Activated T-cell treated with anti-CD3 and anti-CD28 coated beads, Interleukin-2, amount 50 U/mL, for 72 hours (primary cell): ENCODE measurements at regions not wholly inside any gene's neighbourhood (a gene's known extent, or its start where the extent isn't known, plus 50 kb on each side); places are given as distances from the start of the nearest gene placed in this dataset.
"Not testable (repeated sequence)": the region's sequence is repeated elsewhere in the genome, so short reads cannot be mapped to it uniquely, and the experiment has no call there.

Source experiments
- ATAC-seq, 2 donors: fragments of 150-1000 bp; cut with Tn5 transposase; replicated peaks in 1 of 2; 2 replicates each; pipeline ENCODE4 v1.10.0; 2021; ENCODE audit warnings: moderate library complexity in 2 of 2, mild to moderate bottlenecking in 1 of 2
- DNase-seq, 2 donors: peaks; one replicate each; pipeline ENCODE4 v3.0.0; 2021 to 2022; ENCODE audit warnings: mixed read lengths in 1 of 2
- H3K27ac Mint-ChIP-seq: one replicate; pipeline ENCODE4 v1.8.0; 2022; ENCODE audit warnings: mild to moderate bottlenecking, moderate library complexity, mixed read lengths
- H3K27me3 Mint-ChIP-seq: one replicate; pipeline ENCODE4 v1.8.0; 2022; ENCODE audit warnings: low read depth, mixed read lengths
- H3K36me3 Mint-ChIP-seq, 2 donors: one replicate each; pipeline ENCODE4 v1.8.0; 2022; ENCODE audit warnings: mixed read lengths in 2 of 2, mild to moderate bottlenecking in 1 of 2; ENCODE audit not compliant: insufficient read depth in 2 of 2
- H3K4me1 Mint-ChIP-seq: one replicate; pipeline ENCODE4 v1.8.0; 2022; ENCODE audit warnings: low read depth, mixed read lengths
- H3K4me3 Mint-ChIP-seq, 2 donors: one replicate each; pipeline ENCODE4 v1.8.0; 2022; ENCODE audit warnings: mild to moderate bottlenecking in 2 of 2, mixed read lengths in 2 of 2, moderate library complexity in 2 of 2
- H3K9me3 Mint-ChIP-seq, 2 donors: one replicate each; pipeline ENCODE4 v1.8.0; 2022; ENCODE audit warnings: mixed read lengths in 2 of 2

DNA sequence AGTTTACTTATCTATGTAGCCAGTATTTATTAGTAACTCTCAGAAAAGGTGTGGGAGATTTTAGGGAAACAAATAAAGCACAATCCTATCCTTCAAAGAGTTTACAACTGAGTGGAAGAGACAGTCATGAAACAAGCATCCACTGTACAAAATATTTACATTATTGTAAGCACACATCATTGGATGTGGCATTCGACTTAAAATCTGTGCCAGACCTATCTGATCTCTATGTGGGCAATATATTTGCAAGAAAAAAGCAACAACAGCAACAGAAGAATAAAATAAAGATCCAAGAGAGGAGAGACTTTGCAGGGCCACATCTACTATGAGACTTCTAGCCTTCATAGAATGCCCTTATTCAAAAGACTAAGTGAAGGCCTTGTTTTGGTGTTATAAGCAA is 882.1 kb upstream of the PIK3C3 start:
- Mint-ChIP-seq H3K4me1 (no peaks in the 10 kb centered on the region), H3K4me3 (no peak overlapping the region), H3K27me3 (no peaks in the 10 kb centered on the region), H3K27ac (no peak overlapping the region), H3K36me3 (no peaks in the 10 kb centered on the region), H3K9me3 (peaks cover 5 to 10% of the 10 kb centered on the region in 2 donors)
- ATAC-seq (no peak), DNase-seq (no peak)

DNA sequence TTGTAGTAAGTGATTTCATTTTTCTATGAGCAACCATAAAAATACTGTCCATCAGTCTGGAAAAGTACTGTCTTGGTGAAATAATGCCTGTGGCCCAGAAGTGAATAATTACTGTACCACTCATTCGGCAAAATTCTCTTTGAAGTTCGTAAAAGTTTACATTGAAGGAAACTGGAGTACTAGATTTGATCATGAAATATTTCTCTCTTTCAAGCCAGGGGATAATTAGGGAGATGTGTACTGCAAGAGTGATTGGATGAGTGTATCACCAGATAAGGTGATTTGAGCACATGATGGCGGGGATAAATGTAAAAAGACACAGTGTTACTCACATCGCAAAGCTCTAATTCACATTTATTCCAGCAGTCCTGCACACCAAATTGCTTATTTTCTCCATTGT is 883.2 kb upstream of the PIK3C3 start:
- H3K9me3 Mint-ChIP-seq: peaks cover 3 to 8% of the 10 kb centered on the region in 2 donors
- H3K4me3 Mint-ChIP-seq: no peak overlapping the region
- H3K4me1 Mint-ChIP-seq: no peaks in the 10 kb centered on the region
- H3K36me3 Mint-ChIP-seq: no peaks in the 10 kb centered on the region
- ATAC-seq (no peak), DNase-seq (no peak)
- H3K27me3 Mint-ChIP-seq: no peaks in the 10 kb centered on the region
- H3K27ac Mint-ChIP-seq: no peak overlapping the region

DNA sequence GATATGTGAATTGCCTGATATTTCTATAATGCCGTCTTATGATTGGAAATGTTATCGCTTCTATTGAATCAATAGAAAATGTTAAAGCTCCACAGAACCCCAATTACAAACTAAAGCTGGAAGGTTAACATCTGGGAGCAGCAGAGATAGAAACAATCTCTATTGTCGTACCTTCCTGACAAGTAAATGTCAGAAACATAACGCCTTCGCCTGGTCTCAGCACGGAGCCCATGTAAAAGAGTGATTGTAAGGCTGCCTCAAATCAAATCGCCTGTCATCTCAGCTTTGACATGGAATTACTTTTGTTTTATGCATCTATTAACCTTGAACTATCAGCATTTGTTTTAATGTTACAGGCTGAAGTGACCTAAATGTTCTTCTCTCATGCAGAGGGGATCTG is 885.9 kb upstream of the PIK3C3 start:
- no peak for DNase-seq

DNA sequence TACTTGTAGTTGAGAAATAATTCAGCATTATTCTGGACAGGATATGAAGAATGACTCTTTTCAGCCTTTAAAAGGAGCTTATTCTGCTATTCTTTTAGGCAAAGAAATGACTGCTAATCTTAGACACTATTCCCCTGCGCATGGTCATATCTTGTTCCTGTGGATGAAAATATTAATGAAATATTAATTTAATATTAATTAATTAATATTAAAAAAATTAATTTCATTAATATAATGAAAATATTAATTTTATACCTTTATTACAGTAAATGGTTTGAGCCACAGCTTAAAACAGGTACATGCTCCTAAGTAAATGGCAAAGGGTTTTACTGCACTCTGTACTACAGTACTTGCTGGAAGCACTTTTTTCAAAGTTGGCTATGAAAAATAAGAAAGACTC is 890.1 kb upstream of the PIK3C3 start:
- DNase-seq (no peak), ATAC-seq (no peak)
- no peaks in the 10 kb centered on the region for H3K27me3 Mint-ChIP-seq
- H3K27ac Mint-ChIP-seq: no peak overlapping the region
- no peaks in the 10 kb centered on the region for H3K4me1 Mint-ChIP-seq
- H3K4me3 Mint-ChIP-seq: no peak overlapping the region
- H3K36me3 Mint-ChIP-seq: no peaks in the 10 kb centered on the region
- H3K9me3 Mint-ChIP-seq: peaks cover 4 to 9% of the 10 kb centered on the region in 2 donors

More for the DNA sequence above, 885.9 kb upstream of the PIK3C3 start:
- no peak for ATAC-seq
- H3K27me3 Mint-ChIP-seq: no peaks in the 10 kb centered on the region
- no peak overlapping the region for H3K4me3 Mint-ChIP-seq
- no peak overlapping the region for H3K27ac Mint-ChIP-seq
- H3K4me1 Mint-ChIP-seq: no peaks in the 10 kb centered on the region
- no peaks in the 10 kb centered on the region for H3K36me3 Mint-ChIP-seq
- peaks cover 3 to 6% of the 10 kb centered on the region in 2 donors for H3K9me3 Mint-ChIP-seq

DNA sequence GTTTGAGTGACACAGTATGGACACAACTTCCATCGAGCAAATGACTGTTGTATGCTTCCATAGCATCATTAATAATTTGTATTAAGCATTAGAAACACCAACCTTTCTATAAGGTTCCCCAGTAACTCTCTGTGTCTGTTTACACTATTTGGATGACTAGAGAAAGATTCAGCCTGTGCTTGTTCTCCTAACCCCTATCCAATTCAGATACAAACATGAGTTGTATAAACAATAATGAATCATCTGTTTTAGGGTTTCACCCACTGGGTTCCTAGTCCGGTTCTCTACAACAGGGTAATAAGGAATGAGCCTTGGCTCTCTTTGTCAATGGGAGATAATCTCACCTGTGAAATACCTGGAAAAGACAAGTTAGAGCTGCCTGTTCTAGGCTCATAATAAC is 894.1 kb upstream of the PIK3C3 start:
- Mint-ChIP-seq H3K27ac (no peak overlapping the region), H3K4me1 (no peaks in the 10 kb centered on the region), H3K36me3 (peaks cover 0 to 2% of the 10 kb centered on the region in 2 donors), H3K9me3 (peaks cover 7 to 16% of the 10 kb centered on the region in 2 donors), H3K27me3 (no peaks in the 10 kb centered on the region), H3K4me3 (no peak overlapping the region)
- DNase-seq: no peak
- ATAC-seq: no peak

DNA sequence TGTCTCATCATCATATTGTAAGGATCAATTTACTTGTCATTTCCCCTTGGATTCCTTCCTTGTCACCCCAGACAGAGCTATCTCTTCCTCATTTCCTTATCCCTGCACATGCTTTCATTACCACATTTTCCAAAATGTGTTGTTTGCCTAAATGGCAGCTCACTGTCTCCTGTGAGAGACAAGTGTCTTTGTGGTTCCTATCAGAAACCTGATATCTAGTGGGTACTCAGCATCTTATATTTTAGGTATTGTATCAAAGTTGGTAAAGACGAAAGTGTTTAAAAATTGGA is 896.0 kb upstream of the PIK3C3 start:
- no peak overlapping the region for H3K27ac Mint-ChIP-seq
- H3K4me3 Mint-ChIP-seq: no peak overlapping the region
- ATAC-seq: no peak
- DNase-seq: no peak
- peaks cover 7 to 18% of the 10 kb centered on the region in 2 donors for H3K9me3 Mint-ChIP-seq
- H3K27me3 Mint-ChIP-seq: no peaks in the 10 kb centered on the region
- peaks cover 0 to 2% of the 10 kb centered on the region in 2 donors for H3K36me3 Mint-ChIP-seq
- no peaks in the 10 kb centered on the region for H3K4me1 Mint-ChIP-seq

DNA sequence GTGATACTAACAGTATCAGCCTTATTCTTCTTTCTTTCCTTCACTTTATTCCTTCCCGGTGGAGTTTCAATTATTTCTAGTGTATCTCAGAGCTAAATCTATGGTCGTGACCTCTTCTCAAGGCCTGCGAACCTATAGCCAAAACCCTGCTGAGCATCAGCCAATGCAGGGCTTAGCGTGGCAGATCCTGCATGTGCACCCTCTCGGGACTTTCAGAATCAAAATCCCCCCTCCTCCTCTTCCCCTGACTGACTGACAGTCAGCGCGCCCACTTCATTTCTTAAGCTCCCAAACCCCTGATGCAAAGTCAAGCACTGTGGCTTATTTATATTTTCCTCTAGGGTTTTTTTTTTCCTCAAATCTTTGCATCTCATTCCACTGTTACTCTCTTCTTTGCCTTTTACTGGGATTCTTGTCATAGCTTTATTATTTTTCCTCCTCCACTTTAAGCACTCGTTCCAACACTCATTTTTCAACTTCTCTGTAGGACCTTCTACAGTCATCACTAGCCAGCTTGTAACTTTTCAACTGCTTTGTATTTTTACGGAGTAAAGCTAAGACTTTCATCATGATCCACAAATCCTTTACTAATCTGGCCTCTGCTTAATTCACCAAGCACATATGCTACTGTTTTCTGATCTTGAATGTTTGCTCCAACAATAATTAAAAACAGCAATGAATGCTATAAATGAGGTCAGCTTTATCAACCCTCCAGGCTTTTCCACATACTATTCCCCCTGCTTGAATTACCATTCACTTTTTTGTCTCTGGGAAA is 896.5 kb upstream of the PIK3C3 start:
- no peak for ATAC-seq
- H3K4me1 Mint-ChIP-seq: no peaks in the 10 kb centered on the region
- H3K27me3 Mint-ChIP-seq: no peaks in the 10 kb centered on the region

DNA sequence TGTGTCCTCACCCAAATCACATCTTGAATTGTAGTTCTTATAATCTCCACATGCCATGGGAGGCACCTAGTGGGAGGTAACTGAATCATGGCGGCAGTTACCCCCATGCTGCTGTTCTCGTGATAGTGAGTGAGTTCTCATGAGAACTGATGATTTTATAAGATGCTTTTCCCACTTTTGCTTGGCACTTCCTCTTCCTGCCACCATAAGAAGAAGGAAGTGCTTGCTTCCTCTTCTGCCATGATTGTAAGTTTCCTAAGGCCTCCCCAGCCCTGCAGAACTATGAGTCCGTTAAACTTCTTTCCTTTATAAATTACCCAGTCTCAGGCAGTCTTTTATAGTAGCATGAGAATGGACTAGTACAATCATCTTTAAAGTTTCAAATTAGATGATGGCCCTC is 902.4 kb upstream of the PIK3C3 start:
- H3K4me3 Mint-ChIP-seq: no peak overlapping the region
- DNase-seq (no peak), ATAC-seq (no peak)
- H3K36me3 Mint-ChIP-seq: no peaks in the 10 kb centered on the region
- H3K4me1 Mint-ChIP-seq: no peaks in the 10 kb centered on the region
- no peaks in the 10 kb centered on the region for H3K27me3 Mint-ChIP-seq
- no peak overlapping the region for H3K27ac Mint-ChIP-seq
- H3K9me3 Mint-ChIP-seq: peaks cover 1 to 16% of the 10 kb centered on the region in 2 donors

More for the DNA sequence above, 896.5 kb upstream of the PIK3C3 start:
- Mint-ChIP-seq H3K36me3 (peaks cover 0 to 2% of the 10 kb centered on the region in 2 donors), H3K27ac (no peak overlapping the region), H3K4me3 (no peak overlapping the region), H3K9me3 (peaks cover 7 to 20% of the 10 kb centered on the region in 2 donors)
- DNase-seq: no peak

DNA sequence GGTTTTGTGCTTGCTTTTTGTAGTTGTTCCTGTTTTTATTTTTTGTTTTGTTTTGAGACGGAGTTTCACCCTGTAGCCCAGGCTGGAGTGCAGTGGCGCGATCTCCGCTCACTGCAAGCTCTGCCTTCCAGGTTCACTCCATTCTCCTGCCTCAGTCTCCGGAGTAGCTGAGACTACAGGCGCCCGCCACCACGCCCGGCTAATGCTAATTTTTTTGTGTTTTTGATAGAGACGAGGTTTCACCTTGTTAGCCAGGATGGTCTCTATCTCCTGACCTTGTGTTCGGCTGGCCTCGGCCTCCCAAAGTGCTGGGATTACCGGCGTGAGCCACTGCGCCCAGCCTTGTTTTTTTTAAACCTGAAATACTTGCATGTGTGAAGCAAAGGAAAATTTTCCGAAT is 908.8 kb upstream of the PIK3C3 start:
- H3K4me1 Mint-ChIP-seq, ATAC-seq: not testable (repeated sequence)

DNA sequence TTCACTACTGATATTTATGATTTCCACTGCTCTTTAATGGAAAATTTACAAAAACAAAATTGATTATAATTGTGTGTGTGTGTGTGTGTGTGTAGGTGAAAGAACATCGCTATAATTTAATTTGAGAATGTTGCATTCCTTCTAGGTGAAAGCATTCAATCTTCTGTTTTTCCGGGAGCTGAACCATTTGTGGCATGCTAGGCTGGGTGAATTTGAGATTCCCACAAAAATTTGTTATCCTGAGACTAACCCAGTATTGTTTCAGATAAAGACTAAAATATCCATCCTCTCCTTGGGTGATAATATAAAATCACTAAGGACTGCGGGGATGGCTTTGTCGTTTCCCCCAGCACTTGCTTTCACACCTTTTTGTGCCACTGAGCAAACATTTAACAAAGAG is 911.2 kb upstream of the PIK3C3 start:
- no peaks in the 10 kb centered on the region for H3K36me3 Mint-ChIP-seq
- ATAC-seq (no peak), DNase-seq (no peak)
- H3K27ac Mint-ChIP-seq: no peak overlapping the region
- H3K4me3 Mint-ChIP-seq: no peak overlapping the region
- H3K27me3 Mint-ChIP-seq: no peaks in the 10 kb centered on the region
- peaks cover 4 to 8% of the 10 kb centered on the region in 2 donors for H3K9me3 Mint-ChIP-seq
- no peaks in the 10 kb centered on the region for H3K4me1 Mint-ChIP-seq

More for the DNA sequence above, 908.8 kb upstream of the PIK3C3 start:
- not testable (repeated sequence) for H3K27ac Mint-ChIP-seq, H3K36me3 Mint-ChIP-seq, H3K4me3 Mint-ChIP-seq, DNase-seq, H3K9me3 Mint-ChIP-seq, H3K27me3 Mint-ChIP-seq

DNA sequence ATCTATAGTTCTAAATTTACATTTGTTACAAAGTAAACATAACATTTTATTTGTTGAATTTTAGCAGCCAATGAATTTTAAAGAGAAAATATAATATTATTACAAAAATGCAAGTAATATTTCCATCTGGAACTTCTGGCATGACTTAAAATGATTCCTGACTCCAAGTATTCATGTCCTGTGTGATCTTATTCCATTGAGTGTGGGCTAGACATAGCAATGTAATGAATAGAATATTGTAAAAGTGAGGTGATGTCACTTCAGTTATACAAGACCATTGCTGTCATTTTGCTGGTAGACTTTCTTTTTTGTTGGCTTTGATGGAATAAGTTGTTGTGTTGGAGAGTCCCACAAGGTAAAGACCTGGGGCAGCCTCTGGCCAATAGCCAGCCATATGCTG is 912.2 kb upstream of the PIK3C3 start:
- Mint-ChIP-seq H3K4me1 (no peaks in the 10 kb centered on the region), H3K27me3 (no peaks in the 10 kb centered on the region), H3K36me3 (no peaks in the 10 kb centered on the region), H3K27ac (no peak overlapping the region), H3K4me3 (no peak overlapping the region), H3K9me3 (peaks cover 4 to 8% of the 10 kb centered on the region in 2 donors)
- no peak for DNase-seq
- ATAC-seq: no peak

DNA sequence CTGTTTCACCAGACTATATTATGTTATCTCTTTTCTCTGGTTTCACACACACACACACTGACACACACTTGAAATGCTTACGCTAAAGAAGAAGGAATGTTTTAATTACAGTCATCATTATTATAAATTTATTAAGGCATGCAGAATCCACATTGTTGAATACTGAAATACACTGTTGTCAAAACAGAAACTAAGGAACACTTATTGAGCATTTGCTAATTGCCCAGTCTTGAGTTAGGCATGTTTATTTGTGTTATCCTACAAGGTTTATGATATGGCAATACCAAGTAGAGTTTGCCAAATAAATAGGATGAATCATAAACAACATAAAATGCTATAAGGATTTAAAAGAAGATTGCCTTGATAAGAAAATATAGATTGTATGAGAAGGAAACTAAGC is 917.0 kb upstream of the PIK3C3 start:
- H3K27me3 Mint-ChIP-seq: no peaks in the 10 kb centered on the region
- ATAC-seq (no peak), DNase-seq (no peak)
- H3K9me3 Mint-ChIP-seq: peaks cover 0 to 7% of the 10 kb centered on the region in 2 donors
- no peak overlapping the region for H3K4me3 Mint-ChIP-seq
- H3K4me1 Mint-ChIP-seq: no peaks in the 10 kb centered on the region
- H3K27ac Mint-ChIP-seq: no peak overlapping the region
- H3K36me3 Mint-ChIP-seq: no peaks in the 10 kb centered on the region

DNA sequence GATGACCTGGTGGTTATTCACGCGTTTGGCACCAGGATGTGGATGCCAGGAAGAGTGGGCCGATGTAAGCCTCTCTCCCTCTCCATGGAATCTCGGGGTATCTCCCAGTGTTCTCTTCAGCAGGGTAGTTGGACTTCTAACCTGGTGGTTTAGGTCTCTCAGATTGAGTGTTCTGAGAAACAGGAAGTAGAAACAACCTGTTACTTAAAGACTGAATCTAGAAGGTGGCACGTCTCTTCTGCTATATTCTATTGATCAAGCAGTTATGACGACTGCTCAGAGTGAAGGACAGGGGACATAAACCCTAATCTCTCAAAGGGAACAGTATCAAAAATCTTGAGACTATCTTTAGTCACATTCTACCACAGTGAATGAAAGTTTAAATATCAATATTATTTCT is 918.7 kb upstream of the PIK3C3 start:
- no peak overlapping the region for H3K4me3 Mint-ChIP-seq
- ATAC-seq: no peak
- peaks cover 0 to 9% of the 10 kb centered on the region in 2 donors for H3K9me3 Mint-ChIP-seq

DNA sequence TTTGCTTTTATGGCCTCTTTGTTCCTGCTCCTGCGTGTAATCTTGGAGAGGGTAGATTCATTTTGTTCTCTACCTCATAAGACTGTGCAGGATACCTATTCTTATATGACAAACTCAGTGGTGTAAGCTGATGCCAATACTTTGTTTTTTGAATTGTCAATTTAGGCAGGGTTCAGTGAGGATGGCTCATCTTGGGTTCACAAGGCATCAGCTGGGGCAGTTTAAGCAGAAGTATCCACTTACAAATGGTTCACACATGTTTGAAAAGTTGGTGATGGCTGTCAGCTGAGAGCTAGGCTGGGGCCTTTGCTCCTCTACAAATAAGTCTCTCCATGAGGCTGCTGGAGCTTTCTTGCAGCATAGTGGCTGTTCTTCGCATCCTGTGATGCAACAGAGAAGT is 920.6 kb upstream of the PIK3C3 start:
- H3K27me3 Mint-ChIP-seq: no peaks in the 10 kb centered on the region
- no peaks in the 10 kb centered on the region for H3K36me3 Mint-ChIP-seq
- H3K4me1 Mint-ChIP-seq: no peaks in the 10 kb centered on the region
- no peak overlapping the region for H3K4me3 Mint-ChIP-seq
- H3K9me3 Mint-ChIP-seq: peaks cover 0 to 9% of the 10 kb centered on the region in 2 donors
- DNase-seq: no peak
- ATAC-seq: no peak
- H3K27ac Mint-ChIP-seq: no peak overlapping the region

More for the DNA sequence above, 918.7 kb upstream of the PIK3C3 start:
- no peaks in the 10 kb centered on the region for H3K36me3 Mint-ChIP-seq
- DNase-seq: no peak
- no peaks in the 10 kb centered on the region for H3K4me1 Mint-ChIP-seq
- no peak overlapping the region for H3K27ac Mint-ChIP-seq
- H3K27me3 Mint-ChIP-seq: no peaks in the 10 kb centered on the region
